IPS-20b (cell line): ENCODE measurements at regions not wholly inside any gene's neighbourhood (a gene's known extent, or its start where the extent isn't known, plus 50 kb on each side); places are given as distances from the start of the nearest gene placed in this dataset.

Experiments used
- H3K27ac ChIP-seq: one replicate; pipeline ENCODE4 v1.5.1; 2013; ENCODE audit warnings: low read length
- H3K27me3 ChIP-seq: 2 replicates; pipeline ENCODE4 v1.6.1; 2013; ENCODE audit warnings: mild to moderate bottlenecking, low read length, inconsistent platforms; ENCODE audit not compliant: insufficient read depth
- H3K36me3 ChIP-seq: 2 replicates; pipeline ENCODE4 v1.6.1; 2013; ENCODE audit warnings: low read depth, mild to moderate bottlenecking, inconsistent platforms, low read length, moderate library complexity; ENCODE audit not compliant: insufficient read depth
- H3K4me1 ChIP-seq: 2 replicates; pipeline ENCODE4 v1.6.1; 2013; ENCODE audit warnings: mild to moderate bottlenecking, control low read depth, inconsistent platforms, low read length, moderate library complexity; ENCODE audit not compliant: insufficient read depth
- H3K4me3 ChIP-seq: 2 replicates; pipeline ENCODE4 v1.5.1; 2013; ENCODE audit warnings: mild to moderate bottlenecking, low read length, inconsistent platforms
- H3K9ac ChIP-seq: 2 replicates; pipeline ENCODE4 v1.6.1; 2013; ENCODE audit warnings: low read depth, mild to moderate bottlenecking, inconsistent platforms, low read length, moderate library complexity
- H3K9me3 ChIP-seq: 2 replicates; pipeline ENCODE4 v1.6.1; 2013; ENCODE audit warnings: mild to moderate bottlenecking, low read depth, low read length, inconsistent platforms; ENCODE audit not compliant: insufficient read depth

- no peak overlapping the region for H3K4me3 ChIP-seq
- H3K9me3 ChIP-seq, result no peaks in the 10 kb centered on the region
- H3K9ac ChIP-seq, result no peak overlapping the region
- H3K27me3 ChIP-seq, result no peaks in the 10 kb centered on the region
- H3K36me3 ChIP-seq, result no peaks in the 10 kb centered on the region
- no peak overlapping the region for H3K27ac ChIP-seq
- H3K4me1 ChIP-seq, result peaks cover 7% of the 10 kb centered on the region; the same call in 1 of the 2 replicates
Measured at GRCh38 chr7:17123020-17123419, 175.4 kb upstream of the AHR start.

GRCh38 chr7:17126413-17127268 lies 171.8 kb upstream of the AHR start:
- Histone ChIP-seq H3K27ac (no peak overlapping the region), H3K9ac (no peak overlapping the region), H3K36me3 (no peaks in the 10 kb centered on the region), H3K9me3 (no peaks in the 10 kb centered on the region), H3K4me3 (no peak overlapping the region), H3K27me3 (no peaks in the 10 kb centered on the region), H3K4me1 (peaks cover 11% of the 10 kb centered on the region; the same call in 1 of the 2 replicates)

GRCh38 chr7:17129218-17129617 lies 169.2 kb upstream of the AHR start:
- H3K4me1 ChIP-seq, result 0 out of 2 replicates have a peak, but pooled peaks cover 4% of the 10 kb centered on the region

GRCh38 chr7:17130281-17131059 lies 168.0 kb upstream of the AHR start:
- Histone ChIP-seq H3K4me1 (0 out of 2 replicates have a peak, but pooled peaks cover 4% of the 10 kb centered on the region), H3K9ac (no peak overlapping the region), H3K36me3 (no peaks in the 10 kb centered on the region), H3K27ac (no peak overlapping the region), H3K4me3 (no peak overlapping the region), H3K27me3 (no peaks in the 10 kb centered on the region), H3K9me3 (no peaks in the 10 kb centered on the region)

More at GRCh38 chr7:17129218-17129617, 169.2 kb upstream of the AHR start:
- Histone ChIP-seq H3K4me3 (no peak overlapping the region), H3K9me3 (no peaks in the 10 kb centered on the region), H3K9ac (no peak overlapping the region), H3K27me3 (no peaks in the 10 kb centered on the region), H3K36me3 (no peaks in the 10 kb centered on the region), H3K27ac (no peak overlapping the region)

GRCh38 chr7:17131060-17131345 lies 167.4 kb upstream of the AHR start:
- no peak overlapping the region for H3K9ac ChIP-seq
- H3K4me1 ChIP-seq, result 0 out of 2 replicates have a peak, but pooled peaks cover 4% of the 10 kb centered on the region
- no peak overlapping the region for H3K27ac ChIP-seq
- H3K9me3 ChIP-seq, result no peaks in the 10 kb centered on the region
- no peaks in the 10 kb centered on the region for H3K27me3 ChIP-seq
- H3K4me3 ChIP-seq, result no peak overlapping the region
- no peaks in the 10 kb centered on the region for H3K36me3 ChIP-seq

- no peak overlapping the region for H3K27ac ChIP-seq
- 0 out of 2 replicates have a peak, but pooled peaks cover 4% of the 10 kb centered on the region for H3K4me1 ChIP-seq
- no peak overlapping the region for H3K4me3 ChIP-seq
- H3K36me3 ChIP-seq, result no peaks in the 10 kb centered on the region
- H3K9ac ChIP-seq, result no peak overlapping the region
- no peaks in the 10 kb centered on the region for H3K9me3 ChIP-seq
- no peaks in the 10 kb centered on the region for H3K27me3 ChIP-seq
Measured at GRCh38 chr7:17131983-17132655, 166.3 kb upstream of the AHR start.

GRCh38 chr7:17132726-17133125 lies 165.7 kb upstream of the AHR start:
- Histone ChIP-seq H3K9ac (no peak overlapping the region), H3K9me3 (no peaks in the 10 kb centered on the region), H3K36me3 (no peaks in the 10 kb centered on the region), H3K27ac (no peak overlapping the region), H3K4me1 (0 out of 2 replicates have a peak, but pooled peaks cover 4% of the 10 kb centered on the region), H3K27me3 (no peaks in the 10 kb centered on the region), H3K4me3 (no peak overlapping the region)

GRCh38 chr7:17133977-17134376 lies 164.5 kb upstream of the AHR start:
- no peaks in the 10 kb centered on the region for H3K36me3 ChIP-seq
- H3K9me3 ChIP-seq, result no peaks in the 10 kb centered on the region
- H3K4me3 ChIP-seq, result no peak overlapping the region
- H3K4me1 ChIP-seq, result 0 out of 2 replicates have a peak, but pooled peaks cover 4% of the 10 kb centered on the region
- H3K9ac ChIP-seq, result no peak overlapping the region
- H3K27ac ChIP-seq, result no peak overlapping the region
- H3K27me3 ChIP-seq, result no peaks in the 10 kb centered on the region

- Histone ChIP-seq H3K27me3 (no peaks in the 10 kb centered on the region), H3K36me3 (no peaks in the 10 kb centered on the region), H3K4me1 (0 out of 2 replicates have a peak, but pooled peaks cover 4% of the 10 kb centered on the region), H3K27ac (no peak overlapping the region), H3K9me3 (no peaks in the 10 kb centered on the region), H3K9ac (no peak overlapping the region), H3K4me3 (no peak overlapping the region)
Measured at GRCh38 chr7:17134786-17135185, 163.7 kb upstream of the AHR start.

- no peak overlapping the region for H3K9ac ChIP-seq
- H3K4me1 ChIP-seq, result no peaks in the 10 kb centered on the region
- H3K27ac ChIP-seq, result no peak overlapping the region
- no peak overlapping the region for H3K4me3 ChIP-seq
- H3K36me3 ChIP-seq, result no peaks in the 10 kb centered on the region
- no peaks in the 10 kb centered on the region for H3K9me3 ChIP-seq
- H3K27me3 ChIP-seq, result no peaks in the 10 kb centered on the region
Measured at GRCh38 chr7:17136126-17136525, 162.3 kb upstream of the AHR start.

GRCh38 chr7:17139081-17139480 lies 159.4 kb upstream of the AHR start:
- Histone ChIP-seq H3K9me3 (no peaks in the 10 kb centered on the region), H3K27me3 (no peaks in the 10 kb centered on the region), H3K4me1 (no peaks in the 10 kb centered on the region), H3K9ac (no peak overlapping the region), H3K36me3 (no peaks in the 10 kb centered on the region), H3K27ac (no peak overlapping the region), H3K4me3 (no peak overlapping the region)
